Lung (tissue), 11 donors: ENCODE measurements at regions not wholly inside any gene's neighbourhood (a gene's known extent, or its start where the extent isn't known, plus 50 kb on each side); places are given as distances from the start of the nearest gene placed in this dataset.

Experiments used
- ATAC-seq: fragments of 200-7000 bp; cut with Tn5 transposase; one replicate; pipeline ENCODE4 v1.9.1; 2020; ENCODE audit warnings: moderate number of reproducible peaks; ENCODE audit not compliant: insufficient read depth, low FRiP score
- DNase-seq, 3 donors: peaks; one replicate each; pipeline ENCODE4 v3.0.0-alpha.2; 2013 to 2017
- H3K27ac ChIP-seq, 2 donors: one replicate each; pipeline ENCODE4 v1.5.1; 2013; ENCODE audit warnings: mild to moderate bottlenecking in 2 of 2, moderate library complexity in 2 of 2, control low read depth in 1 of 2, inconsistent platforms in 1 of 2, low read depth in 1 of 2, low read length in 1 of 2
- H3K27me3 ChIP-seq, 3 donors: one replicate each; pipeline ENCODE4 v1.5.1; 2013; ENCODE audit warnings: low read length in 2 of 3; ENCODE audit not compliant: control insufficient read depth in 3 of 3, insufficient read depth in 3 of 3
- H3K36me3 ChIP-seq, 4 donors: one replicate each; pipeline ENCODE4 v1.5.1; 2013; ENCODE audit warnings: low read length in 4 of 4, mild to moderate bottlenecking in 1 of 4, moderate library complexity in 1 of 4; ENCODE audit not compliant: control insufficient read depth in 4 of 4, insufficient read depth in 4 of 4
- H3K4me1 ChIP-seq, 5 donors: one replicate each; pipeline ENCODE4 v1.5.1; 2013; ENCODE audit warnings: low read length in 5 of 5, mild to moderate bottlenecking in 2 of 5, moderate library complexity in 1 of 5; ENCODE audit not compliant: control insufficient read depth in 5 of 5, insufficient read depth in 5 of 5
- H3K4me3 ChIP-seq: one replicate; pipeline ENCODE4 v1.5.1; 2013; ENCODE audit warnings: mild to moderate bottlenecking, control low read depth, moderate library complexity
- H3K9ac ChIP-seq, 2 donors: one replicate each; pipeline ENCODE4 v1.5.1; 2013; ENCODE audit warnings: low read length in 2 of 2, control low read depth in 1 of 2; ENCODE audit not compliant: insufficient read depth in 1 of 2
- H3K9me3 ChIP-seq, 4 donors: one replicate each; pipeline ENCODE4 v1.5.1; 2013; ENCODE audit warnings: low read length in 3 of 4, mild to moderate bottlenecking in 1 of 4, moderate library complexity in 1 of 4; ENCODE audit not compliant: control insufficient read depth in 4 of 4, insufficient read depth in 3 of 4
- WGBS, 2 donors: extraction: QIAGEN DNeasy Blood & Tissue Kit; methylation state at CpG; one replicate each; pipeline ENCODE4 v1.1.7; 2013; 5-methylcytosine and 5-hydroxymethylcytosine counted together
- TF ChIP-seq, protein P1 (sequence below): IDR thresholded peaks from 2 replicates; pipeline ENCODE4 v1.5.1; 2012; ENCODE audit warnings: mild to moderate bottlenecking; ENCODE audit errors: control extremely low read depth, extremely low read depth
- donor health status: control.
- donor health status: control.
- donor health status: Bipolar disorder and iron deficiency.
- donor health status: healthy.
- donor health status: DM: yes; HTN: yes; CAD: no.

DNA sequence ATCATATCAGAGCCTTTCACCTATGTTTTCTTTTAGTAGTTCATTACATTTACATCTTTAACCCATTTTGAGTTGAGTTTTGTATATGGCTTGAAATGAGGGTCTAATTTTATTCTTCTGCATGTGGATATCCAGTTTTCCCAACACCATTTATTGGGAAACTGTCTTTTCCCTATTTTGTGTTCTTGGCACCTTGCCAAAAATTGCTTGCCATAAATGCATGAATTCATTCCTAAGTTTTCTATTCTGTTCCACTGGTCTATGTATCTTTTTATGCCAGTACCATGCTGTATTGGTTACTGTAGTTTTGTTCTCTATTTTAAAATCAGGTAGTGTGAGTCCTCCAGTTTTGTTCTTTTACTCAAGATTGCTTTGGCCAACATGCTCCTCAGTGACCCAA, 144.0 kb upstream of the OBI1 start:
- H3K27ac ChIP-seq: no peak overlapping the region

DNA sequence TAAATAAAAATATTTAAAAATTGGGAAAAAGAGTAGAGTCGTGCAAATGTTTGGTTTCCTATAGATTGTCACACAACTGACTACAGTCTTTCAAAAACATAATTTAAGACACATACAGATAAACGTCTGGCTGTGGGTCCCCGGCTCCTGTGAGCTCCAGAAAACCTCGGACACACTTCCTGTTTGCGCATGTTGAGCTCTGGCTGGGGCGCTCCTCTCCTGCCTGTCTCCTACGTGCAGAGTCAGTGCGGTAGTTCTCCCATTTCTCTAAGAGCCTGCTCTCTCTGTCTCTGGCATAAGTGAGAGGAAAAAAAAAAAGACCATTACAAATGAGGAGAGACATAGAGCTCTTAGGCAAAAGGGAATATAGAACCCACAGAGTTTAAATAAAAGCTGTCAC, 128.2 kb upstream of the OBI1 start:
- Histone ChIP-seq H3K4me1 (peaks cover 0 to 17% (median 0%) of the 10 kb centered on the region in 5 donors), H3K36me3 (no peaks in the 10 kb centered on the region), H3K27ac (no peak overlapping the region), H3K4me3 (no peak overlapping the region), H3K9me3 (no peaks in the 10 kb centered on the region), H3K27me3 (no peaks in the 10 kb centered on the region), H3K9ac (no peak overlapping the region)
- WGBS, 2 donors: 6 to 16% methylated on average over 8 of the region's 8 CpGs
- ATAC-seq (no peak), DNase-seq (peak; percentile 36 to 48 (median 37))
- TF ChIP-seq, protein P1, sequence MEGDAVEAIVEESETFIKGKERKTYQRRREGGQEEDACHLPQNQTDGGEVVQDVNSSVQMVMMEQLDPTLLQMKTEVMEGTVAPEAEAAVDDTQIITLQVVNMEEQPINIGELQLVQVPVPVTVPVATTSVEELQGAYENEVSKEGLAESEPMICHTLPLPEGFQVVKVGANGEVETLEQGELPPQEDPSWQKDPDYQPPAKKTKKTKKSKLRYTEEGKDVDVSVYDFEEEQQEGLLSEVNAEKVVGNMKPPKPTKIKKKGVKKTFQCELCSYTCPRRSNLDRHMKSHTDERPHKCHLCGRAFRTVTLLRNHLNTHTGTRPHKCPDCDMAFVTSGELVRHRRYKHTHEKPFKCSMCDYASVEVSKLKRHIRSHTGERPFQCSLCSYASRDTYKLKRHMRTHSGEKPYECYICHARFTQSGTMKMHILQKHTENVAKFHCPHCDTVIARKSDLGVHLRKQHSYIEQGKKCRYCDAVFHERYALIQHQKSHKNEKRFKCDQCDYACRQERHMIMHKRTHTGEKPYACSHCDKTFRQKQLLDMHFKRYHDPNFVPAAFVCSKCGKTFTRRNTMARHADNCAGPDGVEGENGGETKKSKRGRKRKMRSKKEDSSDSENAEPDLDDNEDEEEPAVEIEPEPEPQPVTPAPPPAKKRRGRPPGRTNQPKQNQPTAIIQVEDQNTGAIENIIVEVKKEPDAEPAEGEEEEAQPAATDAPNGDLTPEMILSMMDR: no peak

More for the DNA sequence above, 144.0 kb upstream of the OBI1 start:
- no peaks in the 10 kb centered on the region for H3K9me3 ChIP-seq
- TF ChIP-seq, protein P1: no peak
- ATAC-seq: no peak
- no peak overlapping the region for H3K4me3 ChIP-seq
- H3K4me1 ChIP-seq: no peaks in the 10 kb centered on the region
- H3K27me3 ChIP-seq: no peaks in the 10 kb centered on the region
- H3K9ac ChIP-seq: no peak overlapping the region
- DNase-seq: no peak
- no peaks in the 10 kb centered on the region for H3K36me3 ChIP-seq

DNA sequence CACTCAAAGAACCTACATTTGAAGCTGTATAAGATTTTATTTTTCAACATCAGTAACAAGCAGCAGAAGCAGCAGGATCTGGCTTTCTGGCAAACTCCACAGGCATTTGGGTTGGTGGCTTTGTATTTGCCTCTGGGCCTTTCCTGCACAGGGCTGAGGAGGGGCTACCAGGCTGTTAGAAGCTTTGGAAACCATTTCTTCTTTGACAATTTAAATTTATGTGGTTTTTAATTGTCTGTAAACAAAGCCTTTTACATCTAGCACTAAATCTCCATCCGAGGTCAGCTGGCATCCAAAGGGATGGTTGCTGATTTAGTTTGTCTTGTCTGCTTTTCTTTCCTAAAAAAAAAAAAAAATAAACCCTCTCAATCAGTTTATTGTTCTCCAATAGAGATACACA, 127.5 kb upstream of the OBI1 start:
- Histone ChIP-seq H3K27ac (no peak overlapping the region), H3K4me3 (no peak overlapping the region), H3K36me3 (no peaks in the 10 kb centered on the region), H3K9ac (no peak overlapping the region), H3K9me3 (no peaks in the 10 kb centered on the region), H3K27me3 (no peaks in the 10 kb centered on the region), H3K4me1 (peaks cover 0 to 17% (median 0%) of the 10 kb centered on the region in 5 donors)
- TF ChIP-seq, protein P1: no peak
- DNase-seq (no peak), ATAC-seq (no peak)
- 67 to 77% methylated on average over 1 of the region's 1 CpG for WGBS, 2 donors

DNA sequence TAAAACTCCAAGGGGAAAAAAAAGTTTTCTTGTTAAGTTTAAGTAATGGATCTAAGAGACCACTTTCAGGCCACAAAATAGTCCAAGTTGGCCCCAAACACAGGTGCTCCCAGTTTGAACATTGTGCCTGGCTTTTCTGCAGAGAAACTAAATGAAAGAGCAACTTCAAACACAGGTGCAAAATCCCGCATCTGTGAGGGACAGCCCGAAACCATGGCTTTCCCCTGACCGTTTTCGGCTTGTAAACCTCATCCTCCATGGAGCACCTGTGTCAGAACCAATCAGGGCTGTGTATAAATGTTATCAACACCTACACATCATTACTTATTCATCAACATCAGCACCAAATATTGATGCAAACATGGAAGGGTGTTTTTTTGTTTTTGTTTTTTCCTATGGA, 126.8 kb upstream of the OBI1 start:
- Histone ChIP-seq H3K4me1 (peaks cover 0 to 17% (median 0%) of the 10 kb centered on the region in 5 donors), H3K27ac (no peak overlapping the region), H3K9me3 (no peaks in the 10 kb centered on the region), H3K9ac (no peak overlapping the region), H3K4me3 (no peak overlapping the region), H3K36me3 (no peaks in the 10 kb centered on the region), H3K27me3 (no peaks in the 10 kb centered on the region)
- TF ChIP-seq, protein P1: no peak
- ATAC-seq (no peak), DNase-seq (no peak)
- WGBS, 2 donors: 91 to 92% methylated on average over 4 of the region's 4 CpGs
